ENCODE measurements at regions not wholly inside any gene's neighbourhood (a gene's known extent, or its start where the extent isn't known, plus 50 kb on each side); places are given as distances from the start of the nearest gene placed in this dataset.

DNA sequence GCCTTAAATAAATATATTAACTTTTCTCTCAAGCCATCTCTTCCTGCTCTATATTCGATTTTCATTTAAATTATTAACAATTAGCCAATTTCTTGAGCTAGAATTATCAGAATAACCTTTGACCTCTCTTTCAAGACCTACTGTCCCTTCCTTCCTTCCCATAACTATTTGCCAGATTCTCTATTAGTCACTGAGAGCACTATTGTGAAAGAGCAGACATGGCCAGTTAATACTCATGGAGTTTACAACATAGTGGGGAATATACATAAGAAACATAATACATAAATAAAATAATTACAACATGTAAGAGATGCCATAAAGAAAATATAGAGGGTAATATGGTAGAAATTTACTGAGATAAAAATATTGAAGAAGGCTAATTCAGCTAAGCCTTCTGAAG, 72.1 kb upstream of the CHD1 start:
- WGBS, 2 donors, result 63 to 70% methylated on average over 1 of the region's 1 CpG
- no peaks in the 10 kb centered on the region for H3K4me1 ChIP-seq (ENCODE audit: control insufficient read depth in 5 of 5, insufficient read depth in 5 of 5, low read length in 5 of 5)
- ATAC-seq (ENCODE audit: insufficient read depth, low FRiP score), result no peak
- H3K4me3 ChIP-seq, result no peak overlapping the region
- TF ChIP-seq, protein P1, sequence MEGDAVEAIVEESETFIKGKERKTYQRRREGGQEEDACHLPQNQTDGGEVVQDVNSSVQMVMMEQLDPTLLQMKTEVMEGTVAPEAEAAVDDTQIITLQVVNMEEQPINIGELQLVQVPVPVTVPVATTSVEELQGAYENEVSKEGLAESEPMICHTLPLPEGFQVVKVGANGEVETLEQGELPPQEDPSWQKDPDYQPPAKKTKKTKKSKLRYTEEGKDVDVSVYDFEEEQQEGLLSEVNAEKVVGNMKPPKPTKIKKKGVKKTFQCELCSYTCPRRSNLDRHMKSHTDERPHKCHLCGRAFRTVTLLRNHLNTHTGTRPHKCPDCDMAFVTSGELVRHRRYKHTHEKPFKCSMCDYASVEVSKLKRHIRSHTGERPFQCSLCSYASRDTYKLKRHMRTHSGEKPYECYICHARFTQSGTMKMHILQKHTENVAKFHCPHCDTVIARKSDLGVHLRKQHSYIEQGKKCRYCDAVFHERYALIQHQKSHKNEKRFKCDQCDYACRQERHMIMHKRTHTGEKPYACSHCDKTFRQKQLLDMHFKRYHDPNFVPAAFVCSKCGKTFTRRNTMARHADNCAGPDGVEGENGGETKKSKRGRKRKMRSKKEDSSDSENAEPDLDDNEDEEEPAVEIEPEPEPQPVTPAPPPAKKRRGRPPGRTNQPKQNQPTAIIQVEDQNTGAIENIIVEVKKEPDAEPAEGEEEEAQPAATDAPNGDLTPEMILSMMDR (IDR thresholded peaks at IDR 0.05; ENCODE audit: control extremely low read depth, extremely low read depth), result no peak
- H3K36me3 ChIP-seq (ENCODE audit: control insufficient read depth in 4 of 4, insufficient read depth in 4 of 4, low read length in 4 of 4), result no peaks in the 10 kb centered on the region
- no peak overlapping the region for H3K27ac ChIP-seq (ENCODE audit: low read depth in 1 of 2, low read length in 1 of 2)
- H3K9me3 ChIP-seq (ENCODE audit: control insufficient read depth in 4 of 4, insufficient read depth in 3 of 4, low read length in 3 of 4), result no peaks in the 10 kb centered on the region
- H3K9ac ChIP-seq (ENCODE audit: insufficient read depth in 1 of 2, low read length in 2 of 2), result no peak overlapping the region
- DNase-seq, result no peak
- no peaks in the 10 kb centered on the region for H3K27me3 ChIP-seq (ENCODE audit: control insufficient read depth in 3 of 3, insufficient read depth in 3 of 3, low read length in 2 of 3)

DNA sequence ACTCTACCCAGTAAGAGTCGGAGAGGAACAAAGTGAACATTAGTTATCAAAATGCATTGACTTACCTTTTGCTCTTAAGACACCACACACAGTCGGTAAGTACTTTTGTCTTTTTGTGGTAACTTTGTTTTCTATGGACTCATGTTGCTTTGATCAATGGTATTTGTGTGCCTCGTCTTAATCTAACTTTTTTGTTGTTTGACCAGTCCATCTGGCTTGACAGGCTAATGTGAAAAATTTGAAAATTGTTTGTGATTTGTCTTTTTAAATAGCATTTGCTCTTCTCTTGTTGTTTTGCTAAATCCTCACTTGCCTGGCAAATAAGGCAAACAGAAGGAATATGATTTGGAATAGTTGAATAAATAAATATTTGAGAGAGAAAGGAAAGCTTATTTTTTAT, 71.4 kb upstream of the CHD1 start:
- DNase-seq, result no peak
- TF ChIP-seq, protein P1 (IDR thresholded peaks at IDR 0.05; ENCODE audit: control extremely low read depth, extremely low read depth), result no peak
- 81 to 91% methylated on average over 3 of the region's 3 CpGs for WGBS, 2 donors
- Histone ChIP-seq H3K4me3 (no peak overlapping the region), H3K9ac (ENCODE audit: insufficient read depth in 1 of 2, low read length in 2 of 2) (no peak overlapping the region), H3K4me1 (ENCODE audit: control insufficient read depth in 5 of 5, insufficient read depth in 5 of 5, low read length in 5 of 5) (no peaks in the 10 kb centered on the region), H3K27ac (ENCODE audit: low read depth in 1 of 2, low read length in 1 of 2) (no peak overlapping the region), H3K36me3 (ENCODE audit: control insufficient read depth in 4 of 4, insufficient read depth in 4 of 4, low read length in 4 of 4) (no peaks in the 10 kb centered on the region), H3K9me3 (ENCODE audit: control insufficient read depth in 4 of 4, insufficient read depth in 3 of 4, low read length in 3 of 4) (no peaks in the 10 kb centered on the region), H3K27me3 (ENCODE audit: control insufficient read depth in 3 of 3, insufficient read depth in 3 of 3, low read length in 2 of 3) (no peaks in the 10 kb centered on the region)
- ATAC-seq (ENCODE audit: insufficient read depth, low FRiP score), result no peak

DNA sequence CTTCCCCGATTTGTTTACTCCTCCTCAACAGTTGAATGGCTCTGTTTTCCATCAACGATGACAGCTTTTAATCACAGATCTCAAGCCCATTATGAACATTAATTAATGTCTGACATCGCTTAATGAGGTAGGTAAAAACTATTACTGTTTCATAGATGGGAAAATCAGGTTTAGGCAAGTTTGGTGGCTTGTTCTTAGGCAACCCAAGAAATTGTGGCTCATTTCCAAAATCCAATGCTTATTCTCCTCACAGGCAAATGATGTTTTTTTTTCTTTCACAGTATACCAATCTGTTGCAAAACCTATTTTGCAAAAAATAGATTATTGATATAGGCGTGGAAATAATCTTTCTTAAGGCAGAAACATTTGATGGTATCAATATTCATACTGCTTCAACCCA, 70.8 kb upstream of the CHD1 start:
- H3K36me3 ChIP-seq (ENCODE audit: control insufficient read depth in 4 of 4, insufficient read depth in 4 of 4, low read length in 4 of 4), result no peaks in the 10 kb centered on the region
- no peaks in the 10 kb centered on the region for H3K4me1 ChIP-seq (ENCODE audit: control insufficient read depth in 5 of 5, insufficient read depth in 5 of 5, low read length in 5 of 5)
- WGBS, 2 donors, result 93 to 94% methylated on average over 4 of the region's 4 CpGs
- H3K27ac ChIP-seq (ENCODE audit: low read depth in 1 of 2, low read length in 1 of 2), result no peak overlapping the region
- no peak for DNase-seq
- H3K27me3 ChIP-seq (ENCODE audit: control insufficient read depth in 3 of 3, insufficient read depth in 3 of 3, low read length in 2 of 3), result no peaks in the 10 kb centered on the region
- H3K4me3 ChIP-seq, result no peak overlapping the region
- no peaks in the 10 kb centered on the region for H3K9me3 ChIP-seq (ENCODE audit: control insufficient read depth in 4 of 4, insufficient read depth in 3 of 4, low read length in 3 of 4)
- H3K9ac ChIP-seq (ENCODE audit: insufficient read depth in 1 of 2, low read length in 2 of 2), result no peak overlapping the region
- no peak for ATAC-seq (ENCODE audit: insufficient read depth, low FRiP score)
- TF ChIP-seq, protein P1 (IDR thresholded peaks at IDR 0.05; ENCODE audit: control extremely low read depth, extremely low read depth), result no peak

DNA sequence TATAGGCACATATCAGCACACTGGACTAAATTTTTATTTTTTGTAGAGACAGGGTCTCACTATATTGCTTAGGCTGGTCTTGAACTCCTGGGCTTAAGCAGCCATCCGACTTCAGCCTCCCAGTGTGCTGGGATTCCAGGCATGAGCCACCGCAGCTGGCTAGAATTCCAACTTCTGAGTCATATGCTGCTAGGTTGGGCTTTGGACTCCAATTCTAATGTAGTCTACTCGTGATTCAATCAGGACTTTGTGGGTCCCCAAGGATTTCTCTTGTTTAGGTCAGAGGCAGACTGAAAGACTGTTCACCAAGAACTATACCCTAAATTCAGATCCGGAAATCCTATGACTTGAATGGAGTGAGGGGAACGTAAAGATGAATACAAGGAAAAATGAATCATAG, 68.2 kb upstream of the CHD1 start:
- Histone ChIP-seq H3K4me1 (ENCODE audit: control insufficient read depth in 5 of 5, insufficient read depth in 5 of 5, low read length in 5 of 5) (no peaks in the 10 kb centered on the region), H3K9ac (ENCODE audit: insufficient read depth in 1 of 2, low read length in 2 of 2) (no peak overlapping the region), H3K9me3 (ENCODE audit: control insufficient read depth in 4 of 4, insufficient read depth in 3 of 4, low read length in 3 of 4) (no peaks in the 10 kb centered on the region), H3K36me3 (ENCODE audit: control insufficient read depth in 4 of 4, insufficient read depth in 4 of 4, low read length in 4 of 4) (no peaks in the 10 kb centered on the region), H3K27me3 (ENCODE audit: control insufficient read depth in 3 of 3, insufficient read depth in 3 of 3, low read length in 2 of 3) (no peaks in the 10 kb centered on the region), H3K27ac (ENCODE audit: low read depth in 1 of 2, low read length in 1 of 2) (no peak overlapping the region), H3K4me3 (no peak overlapping the region)
- 91 to 96% methylated on average over 5 of the region's 5 CpGs for WGBS, 2 donors
- TF ChIP-seq, protein P1 (IDR thresholded peaks at IDR 0.05; ENCODE audit: control extremely low read depth, extremely low read depth), result no peak
- DNase-seq, result no peak
- no peak for ATAC-seq (ENCODE audit: insufficient read depth, low FRiP score)

Measured in lung (tissue), 11 donors.